NCI-H2029 treated with DMSO at 0.1 percent for 48 hours (cell line): ENCODE measurements at regions not wholly inside any gene's neighbourhood (a gene's known extent, or its start where the extent isn't known, plus 50 kb on each side); places are given as distances from the start of the nearest gene placed in this dataset.
"Not testable (repeated sequence)": the region's sequence is repeated elsewhere in the genome, so short reads cannot be mapped to it uniquely, and the experiment has no call there.

ENCODE experiments used
- DNase-seq: peaks from one replicate; lab custom pipeline; 2025; lab: John Stamatoyannopoulos, UW

DNA sequence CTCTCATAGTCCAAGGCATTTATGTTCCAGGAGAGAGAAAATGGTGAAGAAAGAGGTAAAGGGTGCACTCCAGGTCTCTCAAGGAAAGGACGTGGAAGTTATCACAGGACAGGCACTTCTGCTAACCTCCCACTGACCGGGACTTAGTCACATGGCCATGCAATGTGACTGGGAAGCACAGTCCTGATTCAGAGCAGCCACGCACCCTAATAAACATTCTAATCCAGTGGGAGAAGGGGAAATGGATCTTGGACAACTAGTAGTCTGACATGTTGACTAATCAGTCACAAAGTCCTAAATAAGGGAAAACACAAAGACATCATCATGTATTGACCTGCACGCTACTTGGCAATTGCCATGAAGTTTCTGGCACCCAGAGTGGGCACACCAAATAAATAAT, 417.5 kb upstream of the ZMIZ1 start:
- no peak for DNase-seq

DNA sequence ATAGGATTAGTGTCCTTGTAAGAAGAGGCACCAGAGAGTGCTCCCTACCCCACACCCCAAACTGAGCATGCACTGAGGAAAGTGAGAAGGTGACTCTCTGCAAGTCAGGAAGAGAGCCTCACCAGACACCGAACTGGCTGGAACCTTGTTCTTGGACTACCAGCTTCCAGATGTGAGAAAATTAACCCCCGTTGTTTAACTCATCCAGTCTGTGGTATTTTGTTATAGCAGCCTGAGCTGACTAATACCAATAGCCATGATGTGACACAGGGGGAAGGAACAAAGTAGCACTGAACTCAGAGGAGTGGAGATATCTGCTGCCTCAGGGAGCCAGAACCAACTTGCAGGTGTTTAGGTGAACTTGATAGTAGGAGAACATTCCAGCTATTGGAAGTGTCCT, 415.2 kb upstream of the ZMIZ1 start:
- DNase-seq: no peak

DNA sequence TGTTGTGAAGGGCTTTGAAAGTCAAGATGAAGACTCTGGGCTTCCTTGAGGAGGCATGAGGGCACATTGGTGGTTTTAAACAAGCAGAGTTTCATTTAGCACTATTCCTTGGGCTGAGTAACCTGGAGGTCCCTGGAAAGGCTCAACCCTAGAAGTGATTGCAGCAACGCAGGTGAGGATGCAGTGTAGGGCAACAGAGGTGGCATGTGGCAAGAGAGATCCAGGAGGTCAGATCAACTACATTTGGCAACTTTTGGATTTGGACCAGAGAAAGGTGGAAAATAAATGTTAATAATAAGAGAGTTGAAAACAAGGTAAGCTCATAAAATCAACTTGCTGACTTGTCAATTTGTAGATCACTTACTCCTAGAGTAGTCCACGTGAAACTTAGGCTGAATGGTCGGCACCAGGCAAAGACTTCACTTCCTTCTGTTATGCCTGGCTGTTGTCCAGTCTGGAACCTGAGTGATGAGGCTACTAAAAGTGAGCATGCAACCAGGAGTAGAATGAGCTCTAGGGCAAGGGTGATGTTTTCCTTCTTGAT, 414.6 kb upstream of the ZMIZ1 start:
- DNase-seq: no peak

DNA sequence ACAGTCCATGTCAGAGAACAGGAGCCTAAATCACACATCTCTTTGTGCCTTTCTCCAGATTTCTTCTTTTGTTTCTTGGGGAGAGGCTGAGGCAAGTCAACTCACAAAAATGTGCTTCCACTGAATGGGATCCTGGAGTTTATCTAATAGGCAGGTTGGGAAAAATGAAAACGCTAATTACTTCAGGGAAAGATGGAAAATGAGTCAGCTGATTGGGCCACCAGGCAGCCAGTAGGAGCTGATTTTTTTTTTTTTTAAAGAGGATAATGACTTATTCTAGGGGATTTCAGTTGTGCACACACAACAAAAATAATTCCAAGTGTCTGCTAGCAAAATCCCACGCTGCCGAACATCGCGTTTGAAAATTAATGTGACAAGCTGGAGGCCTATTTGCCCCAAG, 412.8 kb upstream of the ZMIZ1 start:
- no peak for DNase-seq

DNA sequence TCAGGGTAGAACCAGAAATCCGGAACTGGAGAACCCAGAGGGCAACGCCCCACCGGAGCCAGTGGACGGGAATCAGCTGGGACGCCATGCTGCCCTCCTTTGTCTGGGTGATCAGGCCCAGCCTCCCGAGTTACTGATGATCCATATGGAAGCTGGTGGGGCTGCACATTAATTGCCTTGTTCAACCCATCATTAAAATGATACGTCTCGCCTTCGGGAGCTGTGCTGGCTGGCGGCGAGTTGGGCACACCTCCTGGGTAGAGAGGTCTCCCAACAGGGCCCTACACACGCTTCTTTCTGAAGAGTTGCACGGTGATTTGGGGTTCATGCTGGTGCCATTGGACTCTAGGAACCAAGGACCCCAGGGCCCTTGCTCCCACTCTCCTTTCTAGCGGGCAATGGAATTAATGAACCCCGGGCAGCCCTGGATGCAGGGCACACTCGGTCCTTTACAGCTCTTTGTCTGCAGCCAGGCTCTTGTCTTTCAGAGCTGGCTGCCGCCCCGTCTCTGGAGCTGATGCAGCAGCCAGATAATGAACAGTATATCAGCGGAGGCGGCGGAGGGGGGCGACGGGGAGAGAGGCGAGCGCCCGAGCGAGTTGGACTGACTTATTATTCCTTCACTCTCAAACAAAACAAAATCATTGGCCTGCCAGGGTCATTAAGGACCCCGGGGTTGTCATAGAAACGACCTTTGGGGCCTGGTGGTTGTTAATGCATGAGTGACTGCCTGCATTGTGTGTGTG, 412.2 kb upstream of the ZMIZ1 start:
- DNase-seq: no peak

DNA sequence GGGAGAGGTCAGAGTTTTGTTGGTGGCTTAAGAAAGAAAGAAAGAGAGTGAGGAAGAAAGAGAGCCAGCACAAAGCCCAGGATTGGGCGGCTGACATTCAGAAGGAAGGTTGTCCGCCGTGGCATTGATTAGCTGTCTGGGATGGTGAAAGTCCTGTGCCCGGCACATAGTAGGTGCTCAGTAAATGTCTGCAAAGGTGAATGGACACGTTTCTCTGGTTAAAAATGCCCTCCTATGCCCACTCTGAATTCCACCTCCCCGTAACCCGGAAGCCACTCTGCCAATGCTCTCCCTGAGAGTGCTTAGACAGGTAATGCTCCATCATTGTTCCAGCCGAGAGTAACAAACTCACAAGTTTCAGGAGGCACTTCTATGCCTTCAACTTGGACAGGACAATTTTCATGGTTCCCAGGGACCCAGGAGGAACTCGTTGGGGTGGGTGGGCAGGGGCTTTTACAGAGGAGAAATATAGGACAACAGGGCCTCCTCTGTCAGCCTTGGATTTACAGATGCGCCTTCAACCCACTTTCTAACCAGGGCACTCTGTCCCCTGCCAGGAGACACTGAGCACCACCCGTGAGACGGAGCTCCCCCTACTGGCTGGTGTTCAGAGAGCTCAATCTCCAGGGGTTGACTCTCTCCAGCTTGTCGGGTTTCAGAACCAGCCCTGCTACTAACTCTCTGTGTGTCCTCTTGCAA, 411.5 kb upstream of the ZMIZ1 start:
- DNase-seq: peak; percentile 12

DNA sequence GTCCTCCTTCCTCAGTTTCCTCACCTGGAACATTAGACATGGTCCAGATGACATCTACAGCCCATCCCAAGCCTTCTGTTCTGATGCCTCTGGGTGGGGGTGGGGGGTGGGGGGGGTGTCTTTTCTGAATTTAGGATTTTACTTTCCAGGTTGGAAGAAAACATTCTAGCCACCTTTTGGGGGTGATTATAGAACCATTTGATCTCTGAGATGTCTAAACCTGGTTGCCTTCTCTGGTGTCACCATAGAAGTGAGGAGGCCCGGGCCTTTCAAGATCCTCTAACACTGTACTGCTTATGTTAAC, 411.0 kb upstream of the ZMIZ1 start:
- DNase-seq: no peak

DNA sequence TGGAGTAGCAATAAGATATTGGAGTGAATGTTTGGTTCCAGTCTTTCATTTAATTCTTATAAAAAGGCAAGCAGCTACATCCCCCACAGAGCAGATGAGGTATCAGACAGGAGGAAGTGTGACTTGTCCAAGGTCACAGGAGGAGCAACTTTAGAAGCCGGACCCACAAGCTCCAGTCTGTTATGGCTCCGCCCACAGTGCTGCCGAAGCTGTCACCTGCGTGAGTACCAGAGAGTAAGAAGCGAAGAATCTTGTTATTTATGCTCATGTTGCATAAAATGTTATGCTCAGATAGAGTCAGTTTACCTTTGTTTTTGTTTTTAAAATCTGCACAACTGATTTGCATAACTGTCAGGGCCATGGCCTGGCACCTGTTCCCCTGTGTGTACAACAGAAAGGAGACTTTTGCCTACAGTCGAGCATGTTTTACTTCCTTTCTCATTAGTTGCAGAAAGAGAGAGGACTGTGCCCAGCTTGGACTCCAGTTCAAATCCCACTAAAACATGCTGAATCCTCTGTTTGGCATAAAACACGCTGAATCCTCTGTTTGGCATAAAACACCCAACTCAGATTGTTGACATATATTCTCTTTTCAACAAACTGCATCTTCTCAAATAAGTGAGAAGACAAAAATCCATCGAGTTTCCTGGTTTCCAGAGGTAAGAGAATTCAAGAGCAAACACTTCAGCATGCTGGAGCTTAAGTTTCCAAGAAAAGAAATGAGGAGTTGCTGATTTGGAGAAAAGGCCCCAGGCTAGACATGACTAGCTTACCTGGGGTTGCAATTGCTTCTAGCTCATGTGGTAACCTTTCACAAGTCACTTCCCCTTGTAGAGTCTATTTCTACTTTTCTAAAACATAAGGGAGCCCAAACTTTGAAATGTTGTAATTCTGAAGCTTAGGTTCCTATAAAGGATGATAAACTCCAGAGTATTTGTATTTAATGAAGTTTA, 409.8 kb upstream of the ZMIZ1 start:
- DNase-seq: no peak

DNA sequence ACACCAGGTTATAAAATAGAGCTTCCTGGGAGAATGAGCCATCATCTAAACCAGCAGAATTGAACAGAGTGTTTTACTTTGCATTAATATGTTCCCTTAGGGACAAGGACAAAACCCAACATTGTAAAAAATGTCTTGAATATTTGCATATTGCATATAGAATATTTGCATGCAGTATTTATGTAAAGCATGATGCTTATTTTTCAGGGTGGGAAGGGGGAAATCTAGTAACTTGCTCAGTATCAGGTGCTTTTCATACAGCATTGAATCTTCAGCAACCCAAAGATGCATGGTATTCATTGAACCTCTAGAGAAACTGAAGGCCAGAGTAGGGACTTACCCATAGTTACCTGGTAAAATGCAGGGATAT, 409.2 kb upstream of the ZMIZ1 start:
- no peak for DNase-seq

DNA sequence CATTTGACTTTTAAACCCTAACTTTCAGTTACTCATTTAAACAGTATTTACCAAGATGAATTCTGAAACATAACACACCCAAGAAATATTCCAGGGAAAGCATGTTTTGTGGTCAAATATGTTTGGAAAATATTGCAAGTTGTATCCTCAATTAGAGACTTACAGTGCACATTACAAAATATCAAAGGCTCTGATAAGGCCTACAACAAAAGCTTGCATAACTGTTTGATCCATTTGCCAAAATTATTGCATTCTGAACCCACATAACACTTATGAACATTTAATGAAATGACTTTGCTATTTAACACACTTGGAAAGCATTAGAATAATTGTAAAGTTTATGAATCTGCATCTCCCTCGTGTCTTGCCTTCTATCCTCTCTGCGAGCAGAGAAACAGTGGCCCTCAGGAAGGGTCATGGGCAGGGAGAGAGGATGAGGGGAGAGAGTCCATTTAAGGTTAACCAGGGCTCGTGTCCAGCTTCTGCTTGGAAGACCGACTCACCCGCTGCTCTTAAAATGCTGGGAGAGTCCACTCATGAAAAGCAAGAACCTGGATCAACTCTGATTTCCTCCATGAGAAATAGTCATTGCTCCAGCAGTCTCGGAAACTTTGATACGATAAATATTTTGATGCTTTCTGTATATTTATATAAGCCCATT, 408.2 kb upstream of the ZMIZ1 start:
- no peak for DNase-seq

DNA sequence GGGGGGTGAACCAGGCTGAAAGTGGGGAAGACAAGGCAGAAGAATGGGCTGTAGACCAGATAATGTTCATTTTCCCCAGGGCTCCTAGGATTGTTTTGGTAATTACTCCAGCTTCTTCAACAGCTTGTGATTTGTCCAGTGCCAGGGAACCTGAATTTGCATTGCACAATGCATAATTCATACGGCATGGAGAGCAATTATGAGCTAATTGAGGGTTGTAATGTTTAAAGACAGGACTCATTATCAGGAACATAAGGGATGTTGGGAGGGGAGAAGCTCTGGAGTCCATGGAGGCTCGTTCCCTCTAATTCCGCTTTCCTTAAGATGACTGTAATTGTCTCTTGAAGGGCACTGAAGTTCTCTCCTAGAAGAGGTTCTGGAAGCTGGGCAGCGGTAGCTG, 405.0 kb upstream of the ZMIZ1 start:
- DNase-seq: no peak

DNA sequence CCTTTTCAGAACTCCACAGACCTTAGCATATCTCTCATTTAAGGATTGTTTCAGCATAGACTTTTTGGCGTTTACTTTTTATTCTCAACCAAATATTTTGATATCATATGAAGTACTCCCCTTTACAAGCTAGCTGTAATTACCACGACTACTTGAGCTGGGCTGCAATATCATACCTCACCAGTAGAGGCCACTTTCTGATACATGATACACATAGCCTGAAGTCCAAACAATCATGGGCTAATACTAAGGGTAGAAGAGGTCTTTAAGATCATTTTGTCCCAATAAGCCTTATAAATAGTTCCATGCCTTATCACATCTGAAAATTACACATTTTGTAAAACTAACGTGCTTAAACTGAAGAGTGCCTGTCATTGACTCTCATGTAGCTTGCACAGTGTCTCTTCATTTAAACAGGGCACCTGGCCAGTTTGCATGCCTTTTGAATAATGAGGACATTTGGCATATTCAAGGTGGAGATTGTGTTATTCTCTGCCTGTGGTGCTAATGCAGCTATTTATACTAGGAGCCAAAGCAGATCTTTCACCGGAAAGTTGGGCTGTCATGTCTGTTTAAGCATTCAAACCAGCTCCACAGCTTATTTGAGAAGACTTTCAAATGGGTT, 403.7 kb upstream of the ZMIZ1 start:
- DNase-seq: no peak

DNA sequence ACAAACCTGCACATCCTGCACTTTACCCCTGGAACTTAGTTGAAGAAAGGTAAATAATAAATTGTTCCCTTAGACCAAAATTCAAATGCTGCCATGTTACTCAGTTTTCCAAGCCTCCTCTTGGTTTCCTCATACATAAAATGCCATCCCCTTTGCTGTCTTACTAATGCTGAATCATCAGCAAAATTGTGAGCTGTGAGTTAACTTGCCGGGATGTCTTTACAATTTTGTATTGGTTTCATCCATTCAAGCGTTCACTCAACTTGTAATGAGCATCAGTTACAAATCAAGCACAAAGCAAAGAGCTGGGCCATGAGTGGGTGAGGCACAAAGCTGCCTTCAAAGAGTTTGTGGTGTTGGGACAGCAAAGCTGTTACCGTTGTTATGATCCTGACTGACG, 395.8 kb upstream of the ZMIZ1 start:
- no peak for DNase-seq

DNA sequence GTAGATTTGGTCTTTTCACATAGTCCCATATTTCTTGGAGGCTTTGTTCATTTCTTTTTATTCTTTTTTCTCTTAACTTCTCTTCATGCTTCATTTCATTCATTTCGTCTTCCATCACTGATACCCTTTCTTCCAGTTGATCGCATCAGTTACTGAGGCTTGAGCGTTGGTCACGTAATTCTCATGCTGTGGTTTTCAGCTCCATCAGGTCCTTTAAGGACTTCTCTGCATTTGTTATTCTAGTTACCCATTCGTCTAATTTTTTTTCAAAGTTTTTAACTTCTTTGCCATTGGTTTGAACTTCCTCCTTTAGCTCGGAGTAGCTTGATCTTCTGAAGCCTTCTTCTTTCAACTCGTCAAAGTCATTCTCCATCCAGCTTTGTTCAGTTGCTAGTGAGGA, 387.6 kb upstream of the ZMIZ1 start:
- DNase-seq: not testable (repeated sequence)

DNA sequence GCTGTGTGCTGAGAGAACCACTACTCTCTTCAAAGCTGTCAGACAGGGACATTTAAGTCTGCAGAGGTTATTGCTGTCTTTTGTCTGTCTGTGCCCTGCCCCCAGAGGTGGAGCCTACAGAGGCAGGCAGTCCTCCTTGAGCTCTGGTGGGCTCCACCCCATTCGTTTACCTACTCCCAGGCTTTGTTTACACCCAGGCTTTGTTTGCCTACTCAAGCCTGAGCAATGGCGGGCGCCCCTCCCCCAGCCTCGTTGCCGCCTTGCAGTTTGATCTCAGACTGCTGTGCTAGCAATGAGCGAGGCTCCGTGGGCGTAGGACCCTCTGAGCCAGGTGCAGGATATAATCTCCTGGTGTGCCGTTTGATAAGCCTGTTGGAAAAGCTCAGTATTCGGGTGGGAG, 386.8 kb upstream of the ZMIZ1 start:
- not testable (repeated sequence) for DNase-seq

DNA sequence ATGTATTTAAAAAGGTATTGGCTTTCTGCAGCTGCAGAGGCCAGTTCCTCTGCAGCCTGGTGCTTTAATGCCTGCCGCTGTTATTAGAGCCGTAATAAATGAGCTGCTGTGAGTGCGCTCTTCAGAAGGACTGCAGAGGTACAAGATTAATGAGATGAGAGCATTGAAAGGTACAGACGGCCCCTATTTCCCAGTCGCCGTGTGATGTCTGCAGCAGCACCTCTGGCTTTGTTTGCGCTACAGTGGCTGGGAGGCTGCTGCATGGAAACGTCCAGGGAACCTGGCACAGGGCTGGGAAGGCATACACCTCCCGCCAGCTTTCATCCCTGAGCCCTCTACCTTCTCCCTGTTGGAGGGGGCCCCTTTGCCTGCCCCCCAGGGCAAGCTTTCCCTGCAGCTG, 383.8 kb upstream of the ZMIZ1 start:
- DNase-seq: no peak

DNA sequence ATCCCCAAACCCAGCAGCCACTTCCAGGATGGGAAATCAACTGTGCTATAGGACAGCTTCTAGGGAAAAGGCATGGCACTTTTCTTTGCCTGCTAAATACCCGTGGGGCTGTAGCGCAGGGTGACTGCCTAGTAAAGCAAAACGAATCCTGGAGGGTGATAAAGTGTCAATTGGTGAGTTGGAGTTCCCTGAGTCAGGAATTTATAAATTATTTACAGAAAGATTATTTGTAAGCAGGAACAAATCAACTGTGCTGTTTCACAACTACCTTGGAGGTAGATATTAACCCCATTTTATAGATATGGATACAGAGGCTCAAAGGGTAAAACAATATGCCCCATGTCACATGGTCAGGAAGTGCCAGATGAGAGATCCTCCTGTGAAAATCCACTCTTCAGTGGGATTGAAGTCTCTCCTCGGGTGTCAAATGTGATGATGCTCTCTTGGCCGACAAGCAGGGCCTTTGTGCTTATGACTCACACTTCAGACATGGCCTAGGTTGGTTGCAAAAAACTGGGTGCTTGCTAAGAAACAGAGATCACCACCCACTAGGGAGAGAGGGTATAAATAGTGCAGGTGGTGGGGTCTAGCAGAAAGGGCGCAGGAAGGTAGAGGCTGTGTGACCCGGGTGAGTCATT, 383.2 kb upstream of the ZMIZ1 start:
- no peak for DNase-seq

DNA sequence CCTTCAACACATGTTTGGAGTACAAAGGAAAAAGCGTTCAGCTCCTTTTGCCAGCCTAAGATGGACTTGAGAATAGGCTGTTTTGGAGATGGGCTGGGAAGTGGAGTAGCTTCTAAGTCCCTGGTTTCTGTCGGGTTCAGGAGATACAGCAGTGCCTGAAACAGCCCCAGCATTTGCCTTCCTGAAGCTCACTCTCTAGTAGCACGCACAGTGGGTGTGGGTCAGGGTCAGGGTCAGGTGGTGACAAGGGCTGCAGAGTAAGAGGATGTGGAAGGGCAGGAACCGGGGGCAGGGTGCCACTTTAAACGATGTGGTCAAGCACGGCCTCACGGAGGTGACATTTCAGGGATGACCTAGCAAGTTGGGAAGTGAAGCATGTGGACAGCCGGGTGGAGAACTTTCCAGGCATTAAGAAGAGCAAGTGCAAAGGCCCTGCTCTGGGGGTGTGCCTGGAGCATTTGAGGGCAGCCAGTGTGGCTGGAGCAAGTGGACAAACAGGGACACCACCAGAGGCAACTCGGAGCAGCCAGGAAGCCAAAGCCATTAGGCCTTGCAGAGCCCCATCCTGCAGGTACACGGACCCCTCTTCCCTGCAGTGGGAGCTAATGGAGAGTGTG, 382.2 kb upstream of the ZMIZ1 start:
- no peak for DNase-seq

DNA sequence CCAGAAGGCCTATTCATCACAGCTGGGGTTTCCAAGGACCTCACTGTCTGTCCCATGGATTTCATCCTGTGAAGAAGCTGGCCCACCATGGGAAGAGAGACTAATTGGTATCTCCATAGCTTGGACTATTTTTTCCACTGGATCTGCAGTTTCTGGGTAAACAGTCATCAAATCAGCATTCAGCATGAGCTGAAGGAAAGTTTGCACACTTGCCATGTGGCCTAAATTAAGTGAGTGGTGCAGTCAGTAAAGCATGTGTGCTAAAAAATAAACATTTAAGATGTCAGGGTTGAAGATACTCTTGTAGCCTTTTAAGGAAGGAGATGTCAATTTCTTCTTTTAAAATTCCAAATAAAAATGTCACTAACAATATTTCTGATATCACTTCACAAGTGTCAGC, 381.1 kb upstream of the ZMIZ1 start:
- DNase-seq: no peak

DNA sequence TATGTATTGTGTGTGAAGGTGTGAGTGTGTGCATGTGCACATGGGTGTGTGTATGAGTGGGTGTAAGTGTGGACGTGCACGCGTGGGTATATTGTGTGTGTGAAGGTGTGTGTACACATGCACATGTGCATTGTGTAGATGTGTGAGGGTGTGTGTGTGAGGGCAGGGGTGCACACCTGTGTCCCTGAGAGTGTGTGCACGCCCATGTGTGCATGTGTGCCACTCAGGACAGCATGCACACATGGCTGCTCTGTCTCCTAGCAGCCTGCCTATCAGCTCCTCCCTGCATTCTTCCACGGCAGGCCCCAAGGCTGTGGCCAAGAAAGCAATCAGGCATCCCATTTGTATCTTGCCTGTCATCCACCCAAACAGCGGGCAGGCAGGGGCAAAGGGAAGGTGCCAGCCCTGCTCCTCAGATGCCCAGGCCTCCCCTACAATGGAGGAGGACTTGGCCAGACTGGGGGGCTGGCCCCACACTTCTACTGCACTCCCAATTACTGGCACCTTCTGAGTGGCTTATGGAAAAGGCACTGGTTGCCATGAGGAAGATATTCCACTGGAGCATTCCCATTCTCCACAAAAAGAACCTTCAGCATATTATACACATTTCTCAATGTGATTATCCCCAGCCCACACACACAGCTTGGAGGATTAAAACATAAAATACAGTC, 380.4 kb upstream of the ZMIZ1 start:
- no peak for DNase-seq
